Activated CD4-positive, alpha-beta T cell treated with anti-CD3 and anti-CD28 coated beads, Interleukin-2, amount 50 U/mL, for 48 hours (primary cell): ENCODE measurements at regions not wholly inside any gene's neighbourhood (a gene's known extent, or its start where the extent isn't known, plus 50 kb on each side); places are given as distances from the start of the nearest gene placed in this dataset.

Experiments
- DNase-seq, 2 experiments: peaks; one replicate each; pipeline ENCODE4 v3.0.0-alpha.2; 2020

- no peak for DNase-seq
Observed at GRCh38 chr4:62415256-62415655, 1215.1 kb downstream of the ADGRL3 start.

- DNase-seq = no peak
Observed at GRCh38 chr4:62414563-62414962, 1214.4 kb downstream of the ADGRL3 start.

- DNase-seq = no peak
Observed at GRCh38 chr4:62410371-62411003, 1210.4 kb downstream of the ADGRL3 start.

- DNase-seq = no peak
Observed at GRCh38 chr4:62408454-62408853, 1208.3 kb downstream of the ADGRL3 start.

GRCh38 chr4:62407534-62407933, 1207.4 kb downstream of the ADGRL3 start:
- DNase-seq = no peak

GRCh38 chr4:62402088-62402806, 1202.1 kb downstream of the ADGRL3 start:
- no peak for DNase-seq

- DNase-seq = no peak
Observed at GRCh38 chr4:62399242-62399641, 1199.1 kb downstream of the ADGRL3 start.

GRCh38 chr4:62398318-62398717, 1198.2 kb downstream of the ADGRL3 start:
- DNase-seq = no peak

GRCh38 chr4:62394766-62395165, 1194.6 kb downstream of the ADGRL3 start:
- DNase-seq = no peak

GRCh38 chr4:62387808-62388207, 1187.7 kb downstream of the ADGRL3 start:
- DNase-seq = no peak

- DNase-seq = no peak
Observed at GRCh38 chr4:62377700-62378099, 1177.6 kb downstream of the ADGRL3 start.

GRCh38 chr4:62377245-62377644, 1177.1 kb downstream of the ADGRL3 start:
- DNase-seq = no peak

- no peak for DNase-seq
Observed at GRCh38 chr4:62366939-62367338, 1166.8 kb downstream of the ADGRL3 start.

GRCh38 chr4:62360156-62360545, 1160.0 kb downstream of the ADGRL3 start:
- no peak for DNase-seq

- no peak for DNase-seq
Observed at GRCh38 chr4:62359441-62360155, 1159.5 kb downstream of the ADGRL3 start.

- no peak for DNase-seq
Observed at GRCh38 chr4:62344915-62345314, 1144.8 kb downstream of the ADGRL3 start.

- DNase-seq = no peak
Observed at GRCh38 chr4:62344474-62344873, 1144.3 kb downstream of the ADGRL3 start.

GRCh38 chr4:62342346-62342745, 1142.2 kb downstream of the ADGRL3 start:
- DNase-seq = no peak

- DNase-seq = no peak
Observed at GRCh38 chr4:62328526-62328925, 1128.4 kb downstream of the ADGRL3 start.

GRCh38 chr4:62327612-62328297, 1127.6 kb downstream of the ADGRL3 start:
- DNase-seq = no peak

GRCh38 chr4:62324215-62324614, 1124.1 kb downstream of the ADGRL3 start:
- DNase-seq = no peak

GRCh38 chr4:62320612-62321011, 1120.5 kb downstream of the ADGRL3 start:
- DNase-seq = no peak

- no peak for DNase-seq
Observed at GRCh38 chr4:62302710-62303109, 1102.6 kb downstream of the ADGRL3 start.

GRCh38 chr4:62301500-62301899, 1101.4 kb downstream of the ADGRL3 start:
- no peak for DNase-seq
